T1000 (cell line): ENCODE measurements at regions not wholly inside any gene's neighbourhood (a gene's known extent, or its start where the extent isn't known, plus 50 kb on each side); places are given as distances from the start of the nearest gene placed in this dataset.

Source experiments
- DNase-seq: peaks from one replicate; lab custom pipeline; 2025; ENCODE audit warnings: mixed read lengths; lab: John Stamatoyannopoulos, UW

- no peak for DNase-seq
These were observed 252.6 kb upstream of the TSHZ3 start for GRCh38 chr19:31601855-31602254.

- no peak for DNase-seq
These were observed 253.3 kb upstream of the TSHZ3 start for GRCh38 chr19:31602548-31602947.

GRCh38 chr19:31604493-31605040 is 255.3 kb upstream of the TSHZ3 start:
- DNase-seq = no peak

- DNase-seq = no peak
These were observed 260.8 kb upstream of the TSHZ3 start for GRCh38 chr19:31610018-31610417.

- DNase-seq = no peak
These were observed 262.0 kb upstream of the TSHZ3 start for GRCh38 chr19:31611046-31611877.

GRCh38 chr19:31612873-31613272 is 263.6 kb upstream of the TSHZ3 start:
- DNase-seq = no peak

GRCh38 chr19:31613683-31614219 is 264.5 kb upstream of the TSHZ3 start:
- DNase-seq = no peak

GRCh38 chr19:31616031-31616430 is 266.8 kb upstream of the TSHZ3 start:
- DNase-seq = no peak

GRCh38 chr19:31617010-31617585 is 267.9 kb upstream of the TSHZ3 start:
- no peak for DNase-seq

GRCh38 chr19:31625056-31625455 is 275.8 kb upstream of the TSHZ3 start:
- no peak for DNase-seq

- DNase-seq = no peak
These were observed 276.3 kb upstream of the TSHZ3 start for GRCh38 chr19:31625575-31625974.

GRCh38 chr19:31626941-31627340 is 277.7 kb upstream of the TSHZ3 start:
- DNase-seq = no peak

- no peak for DNase-seq
These were observed 278.6 kb upstream of the TSHZ3 start for GRCh38 chr19:31627620-31628365.

GRCh38 chr19:31629579-31630363 is 280.5 kb upstream of the TSHZ3 start:
- DNase-seq = no peak

- no peak for DNase-seq
These were observed 283.8 kb upstream of the TSHZ3 start for GRCh38 chr19:31633014-31633413.

- DNase-seq = no peak
These were observed 290.1 kb upstream of the TSHZ3 start for GRCh38 chr19:31639306-31639705.

GRCh38 chr19:31641591-31641990 is 292.4 kb upstream of the TSHZ3 start:
- no peak for DNase-seq

GRCh38 chr19:31648347-31648746 is 299.1 kb upstream of the TSHZ3 start:
- DNase-seq = no peak

- no peak for DNase-seq
These were observed 307.3 kb upstream of the TSHZ3 start for GRCh38 chr19:31656507-31656906.

- DNase-seq = no peak
These were observed 310.0 kb upstream of the TSHZ3 start for GRCh38 chr19:31658993-31659896.

GRCh38 chr19:31659897-31660210 is 310.6 kb upstream of the TSHZ3 start:
- no peak for DNase-seq
